OCI-LY7 (cell line): ENCODE measurements at regions not wholly inside any gene's neighbourhood (a gene's known extent, or its start where the extent isn't known, plus 50 kb on each side); places are given as distances from the start of the nearest gene placed in this dataset.
A peak's percentile ranks its signal among the peaks of the same experiment; 100 is the strongest.

Experiments used
- BruUV-seq: library from RNA; stranded (reverse); fragments of 400-500 nt; replicated peaks from 2 replicates; lab custom pipeline; 2021; lab: Mats Ljungman, UMichigan
- CTCF ChIA-PET: fragments of 300-600 bp; sonication (Branson Sonifier 250); formaldehyde crosslinking; loops from one replicate; lab custom pipeline; 2022; ENCODE audit warnings: antibody characterized with exemption; ENCODE audit not compliant: unreplicated experiment; lab: Charles Lee
- POLR2A ChIA-PET: fragments of 300-600 bp; sonication (Branson Sonifier 250); formaldehyde crosslinking; loops from one replicate; lab custom pipeline; 2022; ENCODE audit warnings: antibody characterized with exemption; lab: Charles Lee
- DNase-seq: peaks from one replicate; pipeline ENCODE4 v3.0.0-alpha.2; 2015; ENCODE audit warnings: low spot score
- H2AFZ ChIP-seq: fragments of 200-600 bp; sonication (generic), shearing (Covaris generic); 2 replicates; pipeline ENCODE4 v1.6.1; 2014; ENCODE audit warnings: mild to moderate bottlenecking, antibody characterized with exemption, low read length, moderate library complexity
- H3K27ac ChIP-seq: fragments of 200-600 bp; sonication (generic); 2 replicates; pipeline ENCODE4 v1.5.1; 2014; ENCODE audit warnings: mixed run types, low read depth, mild to moderate bottlenecking, moderate library complexity, low read length, inconsistent platforms; ENCODE audit not compliant: poor library complexity, severe bottlenecking
- H3K36me3 ChIP-seq: fragments of 200-600 bp; sonication (generic); 2 replicates; pipeline ENCODE4 v1.6.1; 2014; ENCODE audit warnings: mild to moderate bottlenecking, antibody characterized with exemption, low read length, moderate library complexity, mixed read lengths; ENCODE audit not compliant: insufficient read depth
- H3K4me1 ChIP-seq: fragments of 200-600 bp; sonication (generic); 2 replicates; pipeline ENCODE4 v1.5.1; 2014; ENCODE audit warnings: mild to moderate bottlenecking, low read length; ENCODE audit not compliant: insufficient read depth, poor library complexity, severe bottlenecking
- H3K4me2 ChIP-seq: fragments of 200-600 bp; sonication (generic); 2 replicates; pipeline ENCODE4 v1.6.1; 2014; ENCODE audit warnings: mild to moderate bottlenecking, low read length
- H3K4me3 ChIP-seq: fragments of 200-600 bp; sonication (generic); 2 replicates; pipeline ENCODE4 v1.5.1; 2014; ENCODE audit warnings: mild to moderate bottlenecking, low read depth, low read length; ENCODE audit not compliant: poor library complexity, severe bottlenecking
- H3K79me2 ChIP-seq: fragments of 200-600 bp; sonication (generic); 2 replicates; pipeline ENCODE4 v1.6.1; 2016; ENCODE audit warnings: low read depth, mild to moderate bottlenecking, low read length, moderate library complexity, mixed read lengths; ENCODE audit not compliant: insufficient read depth
- H3K9me2 ChIP-seq: fragments of 200-600 bp; sonication (generic); 2 replicates; pipeline ENCODE4 v1.6.1; 2016; ENCODE audit warnings: mild to moderate bottlenecking, low read length, mixed read lengths; ENCODE audit not compliant: insufficient read depth
- H3K9me3 ChIP-seq: fragments of 200-600 bp; sonication (generic); 2 replicates; pipeline ENCODE4 v1.6.1; 2014; ENCODE audit warnings: mild to moderate bottlenecking, mixed run types, low read length, mixed read lengths
- H4K20me1 ChIP-seq: fragments of 200-600 bp; sonication (generic); 2 replicates; pipeline ENCODE4 v1.6.1; 2014; ENCODE audit warnings: mild to moderate bottlenecking, antibody characterized with exemption, low read length, moderate library complexity, mixed read lengths; ENCODE audit not compliant: insufficient read depth
- CTCF ChIP-seq: fragments of 200-600 bp; sonication (generic); conservative IDR thresholded peaks from 2 replicates; pipeline ENCODE4 v1.5.1; 2014; ENCODE audit warnings: mild to moderate bottlenecking, antibody characterized with exemption, low read length, moderate library complexity, mixed read lengths
- EZH2phosphoT487 ChIP-seq: fragments of 200-600 bp; sonication (generic); IDR thresholded peaks from 2 replicates; pipeline ENCODE4 v1.6.1; 2018; ENCODE audit warnings: low read depth, borderline replicate concordance, mild to moderate bottlenecking, mixed run types, antibody characterized with exemption, low read length, moderate library complexity, mixed read lengths
- intact Hi-C: fragments of 100-400 bp; cut with micrococcal nuclease; formaldehyde crosslinking; loops from one replicate; pipeline ENCODE4 v1.10.0; 2022; ENCODE audit not compliant: unreplicated experiment

- Histone ChIP-seq H3K36me3 (peaks cover 7% of the 10 kb centered on the region; the same call in 1 of the 2 replicates), H3K4me3 (no peak overlapping the region), H2AFZ (no peak overlapping the region), H3K4me1 (peaks cover 6% of the 10 kb centered on the region), H3K9me3 (0 out of 2 replicates have a peak, but pooled peaks cover 11% of the 10 kb centered on the region), H3K9me2 (no peaks in the 10 kb centered on the region), H3K4me2 (no peak overlapping the region), H3K79me2 (no peaks in the 10 kb centered on the region), H3K27ac (no peak overlapping the region), H4K20me1 (no peaks in the 10 kb centered on the region)
- CTCF ChIA-PET, result no interaction called here
- no TSS peak for BruUV-seq
- intact Hi-C loops, result no loop called here
- no peak for TF ChIP-seq EZH2phosphoT487
- no peak for TF ChIP-seq CTCF
- POLR2A ChIA-PET, result interaction anchor here (0.7 kb wide), 2 partner anchors 256 to 444 kb away, joined by 5 to 7 read pairs; no protein-coding TSS in a partner anchor
- no peak for DNase-seq
These were observed 99.1 kb upstream of the FOXN3 start for GRCh38 chr14:89516173-89516572.

GRCh38 chr14:89514601-89515000, 97.6 kb upstream of the FOXN3 start:
- no peak for DNase-seq
- peaks cover 7% of the 10 kb centered on the region; the same call in 1 of the 2 replicates for H3K36me3 ChIP-seq
- H4K20me1 ChIP-seq, result no peaks in the 10 kb centered on the region
- H3K9me2 ChIP-seq, result no peaks in the 10 kb centered on the region
- H3K4me3 ChIP-seq, result no peak overlapping the region
- H3K4me1 ChIP-seq, result peaks cover 21% of the 10 kb centered on the region
- BruUV-seq, result no TSS peak
- POLR2A ChIA-PET, result no interaction called here
- no peaks in the 10 kb centered on the region for H3K79me2 ChIP-seq
- CTCF ChIA-PET, result no interaction called here
- no peak overlapping the region for H3K27ac ChIP-seq
- TF ChIP-seq EZH2phosphoT487 (no peak), CTCF (no peak)
- no peak overlapping the region for H2AFZ ChIP-seq
- H3K9me3 ChIP-seq, result no peaks in the 10 kb centered on the region
- no peak overlapping the region for H3K4me2 ChIP-seq
- intact Hi-C loops, result no loop called here

GRCh38 chr14:89509891-89510290, 92.9 kb upstream of the FOXN3 start:
- H4K20me1 ChIP-seq, result no peaks in the 10 kb centered on the region
- no peak for DNase-seq
- H3K9me2 ChIP-seq, result no peaks in the 10 kb centered on the region
- peak overlapping the region; percentile 45 for H3K27ac ChIP-seq
- POLR2A ChIA-PET, result interaction anchor here (0.5 to 2.6 kb wide), 5 partner anchors 15 to 429 kb away, joined by 3 to 14 read pairs (median 4); no protein-coding TSS in a partner anchor
- intact Hi-C loops, result no loop called here
- H3K79me2 ChIP-seq, result no peaks in the 10 kb centered on the region
- CTCF ChIA-PET, result interaction anchor here (0.5 to 1.0 kb wide), 2 partner anchors 12 to 13 kb away, joined by 3 to 7 read pairs; no protein-coding TSS in a partner anchor
- H3K36me3 ChIP-seq, result peaks cover 7% of the 10 kb centered on the region; the same call in 1 of the 2 replicates
- H2AFZ ChIP-seq, result peak overlapping the region; percentile 60; the same call in 1 of the 2 replicates
- TF ChIP-seq EZH2phosphoT487 (no peak), CTCF (no peak)
- no TSS peak for BruUV-seq
- H3K4me2 ChIP-seq, result peak overlapping the region; percentile 57
- H3K4me1 ChIP-seq, result peaks cover 21% of the 10 kb centered on the region
- H3K9me3 ChIP-seq, result no peaks in the 10 kb centered on the region
- no peak overlapping the region for H3K4me3 ChIP-seq
